HCT116 (cell line): ENCODE measurements at regions not wholly inside any gene's neighbourhood (a gene's known extent, or its start where the extent isn't known, plus 50 kb on each side); places are given as distances from the start of the nearest gene placed in this dataset.

Experiments used
- ATAC-seq: fragments of 200-7000 bp; cut with Tn5 transposase; 2 replicates; pipeline ENCODE4 v1.9.1; 2020; ENCODE audit warnings: mild to moderate bottlenecking, moderate library complexity
- BruUV-seq: library from RNA; stranded (reverse); fragments of 400-500 nt; replicated peaks from 2 replicates; lab custom pipeline; 2021; lab: Mats Ljungman, UMichigan
- CTCF ChIA-PET: fragments of 300-600 bp; sonication (Branson Sonifier 250); formaldehyde crosslinking; loops from one replicate; lab custom pipeline; 2021; ENCODE audit warnings: antibody characterized with exemption; lab: Charles Lee
- POLR2A ChIA-PET: fragments of 300-600, 350-600 bp; sonication (Branson Sonifier 250); formaldehyde crosslinking; loops from one replicate; lab custom pipeline; 2021; ENCODE audit warnings: antibody characterized with exemption; lab: Charles Lee
- RAD21 ChIA-PET, 2 experiments: fragments of 300-600 bp; sonication (Branson Sonifier 250); formaldehyde crosslinking; loops; one replicate each; lab custom pipeline; 2023; ENCODE audit warnings: low total read pairs in 2 of 2; ENCODE audit not compliant: uncharacterized antibody in 2 of 2, unreplicated experiment in 2 of 2, low non-redundant PET in 1 of 2; lab: Charles Lee
- DNase-seq: peaks from one replicate; pipeline ENCODE4 v3.0.0-alpha.2; 2010; ENCODE audit warnings: low read depth, low spot score
- H2AFZ ChIP-seq: fragments of 200-600 bp; shearing (Covaris generic), sonication (generic); 2 replicates; pipeline ENCODE4 v1.6.1; 2017; ENCODE audit warnings: low read depth, mixed run types, mixed read lengths, antibody characterized with exemption, low read length; ENCODE audit not compliant: poor library complexity, severe bottlenecking
- H3K27ac ChIP-seq: 2 replicates; pipeline ENCODE4 v1.5.1; 2012; ENCODE audit warnings: low read depth, low read length
- H3K27me3 ChIP-seq: fragments of 200-600 bp; sonication (generic); 2 replicates; pipeline ENCODE4 v1.6.1; 2016; ENCODE audit warnings: mixed run types, low read length, mixed read lengths; ENCODE audit not compliant: insufficient read depth
- H3K36me3 ChIP-seq, 2 experiments: fragments of 200-500 bp in 1 of 2; fragments of 200-600 bp in 1 of 2; sonication (Bioruptor generic) in 1 of 2; sonication (generic) in 1 of 2; 2 replicates each; pipeline versions ENCODE4 v1.5.1 to v1.6.1; 2014 to 2016; ENCODE audit warnings: low read length in 2 of 2, inconsistent platforms in 1 of 2, mixed read lengths in 1 of 2, mixed run types in 1 of 2; ENCODE audit not compliant: insufficient read depth in 2 of 2, control insufficient read depth in 1 of 2
- H3K4me1 ChIP-seq, 2 experiments: fragments of 200-600 bp in 1 of 2; sonication (generic) in 1 of 2; 2 replicates each; pipeline versions ENCODE4 v1.5.1 to v1.6.1; 2012 to 2017; ENCODE audit warnings: low read length in 2 of 2, inconsistent platforms in 1 of 2, mild to moderate bottlenecking in 1 of 2, mixed read lengths in 1 of 2, mixed run types in 1 of 2, moderate library complexity in 1 of 2; ENCODE audit not compliant: insufficient read depth in 2 of 2, control insufficient read depth in 1 of 2
- H3K4me2 ChIP-seq: fragments of 200-600 bp; sonication (generic); 2 replicates; pipeline ENCODE4 v1.6.1; 2017; ENCODE audit warnings: mixed run types, low read length, mixed read lengths
- H3K4me3 ChIP-seq, 2 experiments: fragments of 200-600 bp in 1 of 2; sonication (generic) in 1 of 2; replicated peaks in 1 of 2; 2 replicates each; pipeline ENCODE4 v1.5.1; 2011 to 2016; ENCODE audit warnings: low read length in 2 of 2, control low read depth in 1 of 2, low read depth in 1 of 2, mild to moderate bottlenecking in 1 of 2, mixed read lengths in 1 of 2, mixed run types in 1 of 2
- H3K79me2 ChIP-seq: fragments of 200-600 bp; sonication (generic); 2 replicates; pipeline ENCODE4 v1.6.1; 2017; ENCODE audit warnings: mild to moderate bottlenecking, mixed run types, low read length, moderate library complexity, mixed read lengths; ENCODE audit not compliant: insufficient read depth
- H3K9ac ChIP-seq: fragments of 200-600 bp; sonication (generic); 2 replicates; pipeline ENCODE4 v1.6.1; 2016; ENCODE audit warnings: low read length, mixed read lengths
- H3K9me2 ChIP-seq: fragments of 200-600 bp; sonication (generic), shearing (Covaris generic); 2 replicates; pipeline ENCODE4 v1.6.1; 2017; ENCODE audit warnings: mixed run types, mild to moderate bottlenecking, moderate library complexity; ENCODE audit not compliant: insufficient read depth
- H3K9me3 ChIP-seq, 2 experiments: fragments of 200-500 bp in 1 of 2; fragments of 200-600 bp in 1 of 2; sonication (Bioruptor generic) in 1 of 2; sonication (generic) in 1 of 2; 2 replicates each; pipeline ENCODE4 v1.6.1; 2014 to 2017; ENCODE audit warnings: low read length in 2 of 2, mixed read lengths in 2 of 2, inconsistent platforms in 1 of 2, low read depth in 1 of 2, mild to moderate bottlenecking in 1 of 2, mixed run types in 1 of 2, moderate library complexity in 1 of 2; ENCODE audit not compliant: control insufficient read depth in 1 of 2, insufficient read depth in 1 of 2
- H4K20me1 ChIP-seq: fragments of 200-600 bp; sonication (generic), shearing (Covaris generic); 2 replicates; pipeline ENCODE4 v1.6.1; 2017; ENCODE audit warnings: mixed run types, mild to moderate bottlenecking, moderate library complexity; ENCODE audit not compliant: insufficient read depth
- CEBPB ChIP-seq: IDR thresholded peaks from 2 replicates; pipeline ENCODE4 v1.6.1; 2012; ENCODE audit warnings: low read depth
- EGR1 ChIP-seq: IDR thresholded peaks from 2 replicates; pipeline ENCODE4 v1.6.1; 2012; ENCODE audit warnings: low read depth
- ELF1 ChIP-seq: IDR thresholded peaks from 2 replicates; pipeline ENCODE4 v1.6.1; 2012; ENCODE audit warnings: low read depth, borderline replicate concordance
- EZH2 ChIP-seq: fragments of 200-600 bp; sonication (generic); IDR thresholded peaks from 2 replicates; pipeline ENCODE4 v1.6.1; 2017; ENCODE audit warnings: antibody characterized with exemption, mixed run types
- EZH2phosphoT487 ChIP-seq: fragments of 200-600 bp; IDR thresholded peaks from 2 replicates; pipeline ENCODE4 v1.6.1; 2018; ENCODE audit warnings: antibody characterized with exemption, borderline replicate concordance
- FOSL1 ChIP-seq: IDR thresholded peaks from 2 replicates; pipeline ENCODE4 v1.6.1; 2012; ENCODE audit warnings: low read depth
- SIN3A ChIP-seq: IDR thresholded peaks from 2 replicates; pipeline ENCODE4 v1.6.1; 2012; ENCODE audit warnings: low read depth
- SP1 ChIP-seq: IDR thresholded peaks from 2 replicates; pipeline ENCODE4 v1.6.1; 2012; ENCODE audit warnings: low read depth
- YY1 ChIP-seq: IDR thresholded peaks from 2 replicates; pipeline ENCODE4 v1.6.1; 2011; ENCODE audit warnings: low read length, low read depth, moderate library complexity, mild to moderate bottlenecking; ENCODE audit not compliant: insufficient replicate concordance; ENCODE audit errors: extremely low read depth
- intact Hi-C: fragments of 100-400 bp; cut with micrococcal nuclease; formaldehyde crosslinking; loops from 2 replicates; pipeline ENCODE4 v1.10.0; 2022
- TF ChIP-seq, protein P1 (sequence below): IDR thresholded peaks from 2 replicates; pipeline ENCODE4 v1.6.1; 2011; ENCODE audit warnings: mild to moderate bottlenecking, low read length, moderate library complexity; ENCODE audit not compliant: insufficient replicate concordance; ENCODE audit errors: extremely low read depth
- TF ChIP-seq, protein P2 (sequence below), 3 experiments: fragments of 200-600 bp in 1 of 3; sonication (generic) in 1 of 3; IDR thresholded peaks in 2 of 3; conservative IDR thresholded peaks in 1 of 3; 2 replicates each; pipeline ENCODE4 v1.5.1; 2012 to 2017; ENCODE audit warnings: low read depth in 2 of 3, low read length in 2 of 3, antibody characterized with exemption in 1 of 3, borderline replicate concordance in 1 of 3, control low read depth in 1 of 3, mild to moderate bottlenecking in 1 of 3, mixed read lengths in 1 of 3, mixed run types in 1 of 3, moderate library complexity in 1 of 3; ENCODE audit not compliant: insufficient read depth in 1 of 3
- TF ChIP-seq, protein P3 (sequence below): IDR thresholded peaks from 2 replicates; pipeline ENCODE4 v1.6.1; 2012

DNA sequence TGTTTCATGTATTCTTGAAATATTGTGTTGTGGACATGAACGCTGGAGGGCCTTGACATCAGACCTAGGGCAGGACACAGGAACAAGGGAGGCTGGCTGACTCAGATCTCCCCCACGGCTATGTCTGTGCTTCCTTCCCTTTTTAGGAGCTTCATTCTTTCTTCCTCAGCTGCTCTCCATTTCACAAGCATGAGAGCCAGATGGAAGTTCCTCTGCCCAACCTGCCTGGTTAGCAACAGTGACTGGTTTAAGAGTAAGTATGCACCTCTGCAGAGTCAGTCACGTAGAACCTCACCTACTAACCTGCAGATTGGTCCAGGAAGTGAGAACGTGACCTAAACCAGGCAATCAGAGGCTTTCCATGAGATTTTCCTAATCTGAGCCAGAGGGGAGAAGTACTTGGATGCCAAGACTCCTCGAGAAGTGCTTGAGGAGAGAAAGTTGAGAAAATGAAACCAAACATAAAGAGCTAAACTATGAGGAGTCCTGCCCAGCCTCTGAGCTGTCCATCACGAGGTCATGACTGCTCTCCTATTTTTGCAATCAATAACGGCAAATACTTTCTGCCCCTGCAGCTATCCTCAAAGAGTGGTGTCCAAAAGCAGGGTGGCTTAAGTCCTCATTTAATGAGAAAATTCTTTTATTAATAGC, 465.2 kb upstream of the CITED2 start:
- ATAC-seq = no peak
- TF ChIP-seq YY1 (no peak), EZH2 (no peak), EGR1 (no peak), CEBPB (no peak), ELF1 (no peak)
- TF ChIP-seq, protein P1, sequence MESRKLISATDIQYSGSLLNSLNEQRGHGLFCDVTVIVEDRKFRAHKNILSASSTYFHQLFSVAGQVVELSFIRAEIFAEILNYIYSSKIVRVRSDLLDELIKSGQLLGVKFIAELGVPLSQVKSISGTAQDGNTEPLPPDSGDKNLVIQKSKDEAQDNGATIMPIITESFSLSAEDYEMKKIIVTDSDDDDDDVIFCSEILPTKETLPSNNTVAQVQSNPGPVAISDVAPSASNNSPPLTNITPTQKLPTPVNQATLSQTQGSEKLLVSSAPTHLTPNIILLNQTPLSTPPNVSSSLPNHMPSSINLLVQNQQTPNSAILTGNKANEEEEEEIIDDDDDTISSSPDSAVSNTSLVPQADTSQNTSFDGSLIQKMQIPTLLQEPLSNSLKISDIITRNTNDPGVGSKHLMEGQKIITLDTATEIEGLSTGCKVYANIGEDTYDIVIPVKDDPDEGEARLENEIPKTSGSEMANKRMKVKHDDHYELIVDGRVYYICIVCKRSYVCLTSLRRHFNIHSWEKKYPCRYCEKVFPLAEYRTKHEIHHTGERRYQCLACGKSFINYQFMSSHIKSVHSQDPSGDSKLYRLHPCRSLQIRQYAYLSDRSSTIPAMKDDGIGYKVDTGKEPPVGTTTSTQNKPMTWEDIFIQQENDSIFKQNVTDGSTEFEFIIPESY = no peak
- TF ChIP-seq, all 23 proteins: peak for 0
- no peak overlapping the region for H3K4me3 ChIP-seq
- intact Hi-C loops = no loop called here
- no peak overlapping the region for H3K4me2 ChIP-seq
- H3K9ac ChIP-seq = no peak overlapping the region
- no peaks in the 10 kb centered on the region for H3K79me2 ChIP-seq
- H3K4me1 ChIP-seq = no peaks in the 10 kb centered on the region
- DNase-seq = no peak
- H3K27ac ChIP-seq = no peak overlapping the region
- ChIA-PET POLR2A (no interaction called here), CTCF (no interaction called here), RAD21 (no interaction called here)
- BruUV-seq = no TSS peak
- no peaks in the 10 kb centered on the region for H4K20me1 ChIP-seq
- no peak overlapping the region for H2AFZ ChIP-seq
- H3K9me3 ChIP-seq = no peaks in the 10 kb centered on the region
- no peaks in the 10 kb centered on the region for H3K36me3 ChIP-seq
- no peaks in the 10 kb centered on the region for H3K27me3 ChIP-seq
- H3K9me2 ChIP-seq = no peaks in the 10 kb centered on the region

DNA sequence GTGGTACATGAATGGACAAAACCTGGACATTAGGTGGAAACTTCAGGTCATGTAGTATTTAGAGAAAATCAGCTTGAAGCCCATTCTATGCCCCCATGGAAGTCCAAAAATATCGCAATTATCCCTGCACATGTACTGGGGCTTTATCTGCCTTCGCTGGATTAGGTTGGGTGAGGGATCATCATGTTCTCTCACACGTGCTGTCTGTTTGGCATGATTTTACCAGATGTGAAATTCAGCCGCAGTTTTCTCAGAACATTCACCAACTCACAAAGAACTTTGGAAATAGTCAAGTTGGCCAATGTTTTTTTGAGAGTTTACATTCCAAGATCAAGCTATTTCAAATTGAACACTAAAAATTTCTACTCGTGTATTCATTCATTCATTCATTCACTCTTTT, 459.8 kb upstream of the CITED2 start:
- no peak overlapping the region for H3K27ac ChIP-seq
- H3K9ac ChIP-seq = no peak overlapping the region
- H3K9me2 ChIP-seq = no peaks in the 10 kb centered on the region
- BruUV-seq = no TSS peak
- no peak for TF ChIP-seq SP1
- no peak for TF ChIP-seq SIN3A
- TF ChIP-seq ELF1 = no peak
- TF ChIP-seq, protein P2, sequence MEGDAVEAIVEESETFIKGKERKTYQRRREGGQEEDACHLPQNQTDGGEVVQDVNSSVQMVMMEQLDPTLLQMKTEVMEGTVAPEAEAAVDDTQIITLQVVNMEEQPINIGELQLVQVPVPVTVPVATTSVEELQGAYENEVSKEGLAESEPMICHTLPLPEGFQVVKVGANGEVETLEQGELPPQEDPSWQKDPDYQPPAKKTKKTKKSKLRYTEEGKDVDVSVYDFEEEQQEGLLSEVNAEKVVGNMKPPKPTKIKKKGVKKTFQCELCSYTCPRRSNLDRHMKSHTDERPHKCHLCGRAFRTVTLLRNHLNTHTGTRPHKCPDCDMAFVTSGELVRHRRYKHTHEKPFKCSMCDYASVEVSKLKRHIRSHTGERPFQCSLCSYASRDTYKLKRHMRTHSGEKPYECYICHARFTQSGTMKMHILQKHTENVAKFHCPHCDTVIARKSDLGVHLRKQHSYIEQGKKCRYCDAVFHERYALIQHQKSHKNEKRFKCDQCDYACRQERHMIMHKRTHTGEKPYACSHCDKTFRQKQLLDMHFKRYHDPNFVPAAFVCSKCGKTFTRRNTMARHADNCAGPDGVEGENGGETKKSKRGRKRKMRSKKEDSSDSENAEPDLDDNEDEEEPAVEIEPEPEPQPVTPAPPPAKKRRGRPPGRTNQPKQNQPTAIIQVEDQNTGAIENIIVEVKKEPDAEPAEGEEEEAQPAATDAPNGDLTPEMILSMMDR (IDR thresholded peaks at IDR 0.05 in 2 of 3, conservative IDR thresholded peaks at IDR 0.05 in 1 of 3; ENCODE audit: borderline replicate concordance in 1 of 3, insufficient read depth in 1 of 3, low read depth in 2 of 3, low read length in 2 of 3) = no peak
- TF ChIP-seq EZH2phosphoT487 = no peak
- TF ChIP-seq, protein P3, sequence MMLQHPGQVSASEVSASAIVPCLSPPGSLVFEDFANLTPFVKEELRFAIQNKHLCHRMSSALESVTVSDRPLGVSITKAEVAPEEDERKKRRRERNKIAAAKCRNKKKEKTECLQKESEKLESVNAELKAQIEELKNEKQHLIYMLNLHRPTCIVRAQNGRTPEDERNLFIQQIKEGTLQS = no peak
- TF ChIP-seq EZH2 = no peak
- no peak for TF ChIP-seq FOSL1
- POLR2A ChIA-PET = no interaction called here
- H3K27me3 ChIP-seq = no peaks in the 10 kb centered on the region
- ATAC-seq = no peak
- no peaks in the 10 kb centered on the region for H3K79me2 ChIP-seq
- H3K9me3 ChIP-seq = no peaks in the 10 kb centered on the region
- H2AFZ ChIP-seq = no peak overlapping the region
- intact Hi-C loops = no loop called here
- no peaks in the 10 kb centered on the region for H4K20me1 ChIP-seq
- H3K4me1 ChIP-seq = no peaks in the 10 kb centered on the region
- RAD21 ChIA-PET = no interaction called here
- no peak for DNase-seq
- H3K36me3 ChIP-seq = no peaks in the 10 kb centered on the region
- no peak overlapping the region for H3K4me2 ChIP-seq
- H3K4me3 ChIP-seq = no peak overlapping the region
- CTCF ChIA-PET = no interaction called here
